ENCODE measurements at regions not wholly inside any gene's neighbourhood (a gene's known extent, or its start where the extent isn't known, plus 50 kb on each side); places are given as distances from the start of the nearest gene placed in this dataset.

DNA sequence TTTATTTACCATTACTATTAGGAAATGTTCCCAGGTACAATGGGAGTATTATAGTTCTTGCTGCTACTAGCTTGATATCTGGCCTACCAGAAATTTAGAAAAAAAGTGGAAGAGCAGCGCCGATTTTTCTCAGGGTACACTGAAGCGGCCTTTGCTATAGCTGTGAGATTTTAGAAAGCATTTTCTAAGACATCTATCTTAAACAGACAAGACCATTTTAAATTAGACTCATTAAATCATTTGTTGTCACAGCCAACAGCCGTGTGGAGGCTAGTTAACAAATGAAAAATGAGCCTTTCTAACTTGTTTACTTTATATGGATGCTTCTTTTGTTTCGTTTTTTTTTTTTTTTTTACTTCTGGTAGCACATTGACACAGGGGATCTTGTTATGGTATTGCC, 183.2 kb upstream of the ZRANB2 start:
- no peak for DNase-seq

DNA sequence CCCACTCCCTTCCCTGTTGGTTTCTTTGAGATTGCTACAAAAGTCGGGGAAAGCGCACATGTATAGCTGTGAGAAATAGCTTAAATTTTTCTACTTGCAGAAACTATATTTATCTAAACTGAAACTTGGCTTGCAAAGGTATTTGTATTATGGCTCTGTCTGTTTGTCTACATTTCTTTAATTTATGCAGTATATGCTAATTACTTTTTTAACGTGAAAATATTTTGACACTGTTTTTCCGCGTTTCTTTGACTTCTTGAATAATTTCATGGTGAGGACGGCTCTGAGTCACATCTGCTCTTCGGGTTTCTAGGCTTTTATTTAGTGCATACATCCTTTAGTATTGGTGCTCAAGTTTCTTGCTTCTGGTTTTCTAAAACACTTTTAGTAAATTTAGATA, 182.1 kb upstream of the ZRANB2 start:
- no peak for DNase-seq

DNA sequence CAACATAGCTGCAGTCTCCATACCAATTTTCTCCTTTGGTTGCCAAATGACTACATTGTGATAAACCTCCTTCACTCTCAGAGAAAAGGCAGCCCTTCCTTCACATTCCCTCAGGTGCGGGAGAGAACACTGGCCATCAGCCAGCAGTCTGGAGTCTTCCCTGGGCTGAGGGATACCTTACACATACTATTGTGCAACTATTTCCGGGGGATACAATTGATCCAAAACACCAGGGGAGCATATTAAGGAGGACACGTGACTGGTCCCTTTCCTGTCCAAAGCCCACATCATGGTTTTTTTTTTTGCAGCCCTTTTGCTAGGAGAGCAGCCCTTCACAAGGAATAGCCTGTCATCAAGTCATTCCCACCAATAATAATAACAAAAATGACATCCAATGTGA, 172.1 kb upstream of the ZRANB2 start:
- DNase-seq: no peak

DNA sequence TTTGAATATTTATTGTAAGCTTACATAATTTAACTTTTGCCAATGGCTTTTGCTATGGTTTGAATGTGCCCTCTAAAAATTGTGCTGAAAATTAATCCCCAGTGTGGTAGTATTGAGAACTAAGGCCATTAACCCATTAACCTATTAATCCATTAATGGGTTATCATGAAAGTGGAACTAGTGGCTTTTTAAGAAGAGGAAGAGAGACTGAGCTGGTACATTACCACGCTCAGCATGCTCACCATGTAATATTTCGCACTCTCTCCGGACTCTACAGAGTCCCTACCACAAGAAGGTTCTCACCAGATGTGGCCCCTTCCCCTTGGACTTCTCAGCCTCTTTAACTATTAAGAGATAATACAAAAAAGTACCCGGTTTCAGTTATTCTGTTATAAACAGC, 164.4 kb upstream of the ZRANB2 start:
- no peak for DNase-seq

DNA sequence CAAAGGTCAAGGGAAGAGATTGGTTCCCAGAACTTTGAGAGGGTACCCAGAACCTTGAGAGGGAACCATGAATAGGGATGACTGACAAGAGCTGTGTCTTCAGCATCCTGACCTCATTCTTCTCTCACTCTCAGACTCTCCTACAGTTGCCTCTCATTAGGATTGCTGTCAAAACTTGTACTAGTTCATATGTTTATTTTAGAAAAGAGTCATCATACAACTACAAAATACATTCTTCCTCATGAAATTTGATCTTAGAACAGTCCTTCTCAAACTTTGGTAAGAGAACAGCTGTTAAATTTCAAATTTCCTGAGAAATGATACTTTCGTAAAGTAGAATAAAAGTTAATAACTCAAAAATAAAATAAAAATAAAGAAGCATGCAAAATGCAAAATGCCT, 161.4 kb upstream of the ZRANB2 start:
- DNase-seq: no peak

DNA sequence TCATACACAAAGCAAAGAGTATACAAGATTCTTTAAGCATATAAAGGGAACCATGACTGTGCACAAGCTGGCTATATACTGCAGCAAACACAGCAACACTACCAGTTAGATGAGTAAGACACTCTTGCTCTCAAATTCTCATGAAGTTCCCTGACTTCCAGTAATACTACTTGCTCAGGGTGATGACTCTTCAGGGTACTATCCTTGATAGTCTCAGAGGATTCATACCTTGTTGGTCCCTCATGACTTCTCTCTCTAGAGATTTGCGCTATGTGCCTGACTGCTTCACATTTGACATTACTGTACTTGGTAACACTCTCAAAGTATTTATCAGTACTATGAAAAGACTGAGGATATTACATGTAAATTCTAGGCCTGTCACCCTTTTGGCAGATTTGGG, 159.8 kb upstream of the ZRANB2 start:
- DNase-seq: no peak

DNA sequence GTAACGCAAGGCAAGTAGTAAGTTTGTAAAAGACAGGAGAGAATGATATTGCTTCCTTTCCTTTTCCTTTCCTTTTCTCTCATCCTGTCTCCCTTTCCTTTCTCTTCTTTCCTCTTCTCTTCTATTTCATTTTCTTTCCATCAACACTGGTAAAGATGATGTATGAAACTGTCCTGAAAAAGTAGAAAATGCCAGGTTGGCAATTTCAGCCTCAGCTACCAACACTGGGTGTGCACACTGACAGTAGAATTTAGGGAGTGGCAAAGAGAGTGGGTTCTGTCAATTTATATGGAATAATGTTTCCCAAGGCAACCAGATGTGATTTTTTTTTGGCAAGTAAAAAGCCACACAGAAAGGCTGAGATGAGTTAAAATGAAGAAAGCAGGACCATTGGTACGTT, 155.7 kb upstream of the ZRANB2 start:
- DNase-seq: no peak

DNA sequence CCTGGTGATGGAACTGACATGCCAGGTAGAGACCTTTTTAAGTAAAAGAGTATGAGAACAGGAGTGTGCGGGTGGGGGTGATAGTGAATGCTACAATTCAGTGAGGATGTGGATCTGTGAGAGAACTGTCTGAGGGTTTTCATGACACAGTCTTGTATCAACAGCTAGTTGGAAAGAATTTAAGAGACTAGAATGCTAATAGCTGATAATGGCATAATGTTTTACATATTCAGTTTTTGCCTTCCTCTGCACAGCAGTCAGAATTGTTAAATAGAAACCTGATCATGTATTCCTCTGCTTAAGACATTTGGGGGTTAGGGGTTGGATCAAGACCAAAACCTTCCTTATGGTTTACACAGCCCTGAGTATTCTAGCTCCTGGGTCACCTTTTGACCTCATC, 152.8 kb upstream of the ZRANB2 start:
- no peak for DNase-seq

DNA sequence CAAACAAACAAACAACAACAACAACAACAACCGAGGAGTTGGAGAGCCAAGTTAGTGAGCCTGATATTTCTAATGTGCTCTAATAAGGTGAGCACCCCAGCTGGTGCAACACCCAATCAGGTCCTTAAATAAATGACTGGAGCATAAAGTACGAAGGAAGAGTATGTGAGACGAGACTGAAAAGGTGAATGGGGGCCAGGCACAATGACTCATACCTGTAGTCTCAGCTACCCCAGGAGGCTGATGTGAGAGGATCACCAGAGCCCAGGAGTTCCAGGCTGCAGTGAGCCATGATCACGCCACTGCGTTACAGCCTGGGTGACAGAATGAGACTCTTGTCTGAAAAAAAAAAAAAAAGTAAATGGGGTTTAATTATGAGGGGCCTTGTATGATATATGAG, 152.0 kb upstream of the ZRANB2 start:
- DNase-seq: no peak

DNA sequence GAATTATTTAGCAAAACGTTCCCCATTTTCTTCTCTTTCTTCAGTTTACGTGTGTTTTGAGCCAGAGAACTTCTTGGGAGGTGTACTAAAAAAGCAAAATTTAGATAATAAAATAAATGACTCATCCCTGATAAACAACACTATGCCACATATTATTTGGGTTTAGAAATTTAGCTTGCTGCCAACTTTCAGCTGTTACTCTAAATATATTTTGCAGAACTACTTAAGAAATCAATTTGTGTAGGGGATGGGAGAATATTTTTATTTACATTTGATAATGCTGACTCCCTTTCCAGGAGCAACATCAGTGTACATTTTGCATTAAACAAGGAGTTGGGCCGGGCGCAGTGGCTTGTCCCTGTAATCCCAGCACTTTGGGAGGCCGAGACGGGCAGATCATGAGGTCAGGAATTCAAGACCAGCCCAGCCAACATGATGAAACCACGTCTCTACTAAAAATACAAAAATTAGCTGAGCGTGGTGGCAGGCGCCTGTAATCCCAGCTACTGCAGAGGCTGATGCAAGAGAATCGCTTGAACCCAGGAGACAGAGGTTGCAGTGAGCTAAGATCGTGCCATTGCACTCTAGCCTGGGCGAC, 151.4 kb upstream of the ZRANB2 start:
- DNase-seq: no peak

DNA sequence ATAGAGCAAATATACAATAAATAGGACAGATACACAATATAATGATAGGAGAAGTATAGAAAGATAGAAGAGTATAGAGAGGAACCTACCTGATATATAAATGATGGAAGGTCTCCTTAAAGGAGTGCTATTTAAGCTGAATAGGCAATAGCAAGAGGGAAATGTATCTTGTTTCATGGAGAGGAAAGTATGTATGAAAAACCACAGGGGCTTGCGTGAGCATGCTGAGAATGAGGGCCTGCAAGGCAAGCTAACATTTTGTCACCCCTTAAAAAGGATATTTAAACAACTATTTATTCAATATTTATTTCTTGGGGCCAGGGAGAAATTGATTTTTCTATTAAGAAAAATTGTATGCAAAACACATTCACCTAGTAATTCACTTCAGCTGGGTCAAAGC, 150.9 kb upstream of the ZRANB2 start:
- no peak for DNase-seq

DNA sequence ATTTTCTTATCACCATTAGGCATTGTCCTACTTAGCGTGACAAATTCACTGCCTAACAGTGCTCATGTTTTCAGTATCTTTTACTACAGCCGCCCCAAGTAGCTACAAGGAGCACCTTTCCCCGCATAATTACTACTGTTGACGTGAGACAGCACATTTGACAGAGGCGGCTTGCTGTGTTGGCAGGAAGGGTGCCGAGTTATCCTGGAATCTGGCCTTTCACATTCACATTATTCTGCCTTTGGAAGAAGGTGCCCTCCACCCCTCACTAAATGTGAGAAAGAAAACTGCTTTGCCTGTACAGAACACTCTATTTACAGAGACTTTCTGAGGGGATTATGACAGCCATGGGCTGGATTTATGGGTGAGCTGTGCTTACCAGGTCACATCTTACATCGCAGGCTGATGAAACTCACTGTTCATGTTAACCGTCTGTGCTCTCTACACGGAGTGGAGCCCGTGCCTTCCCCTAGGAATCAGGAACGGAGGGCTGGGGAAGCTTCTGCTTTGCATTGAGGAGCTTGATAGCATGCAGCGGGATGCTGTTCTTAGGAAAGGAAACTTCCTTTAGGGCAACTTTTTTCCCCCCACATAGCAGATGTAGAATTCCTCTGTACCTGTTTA, 148.0 kb upstream of the ZRANB2 start:
- DNase-seq: no peak

DNA sequence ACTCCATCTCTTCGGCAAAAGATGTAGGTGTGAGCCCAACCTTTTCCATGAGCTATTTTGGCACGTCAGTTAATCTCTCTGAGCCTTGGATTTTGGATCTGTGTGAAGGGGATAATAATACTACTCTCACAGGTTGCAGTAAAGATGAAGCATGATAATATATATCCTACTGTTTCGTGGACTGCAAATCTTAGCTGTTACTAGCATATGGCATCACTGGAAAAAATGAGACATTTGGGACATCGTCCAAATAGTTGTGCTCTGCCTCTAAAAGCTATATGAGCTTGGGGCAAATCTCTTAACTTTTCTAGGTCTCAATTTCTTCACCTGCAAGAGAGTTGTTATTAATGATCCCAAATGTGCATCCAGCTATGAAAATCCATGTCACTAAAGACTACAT, 147.4 kb upstream of the ZRANB2 start:
- DNase-seq: no peak

DNA sequence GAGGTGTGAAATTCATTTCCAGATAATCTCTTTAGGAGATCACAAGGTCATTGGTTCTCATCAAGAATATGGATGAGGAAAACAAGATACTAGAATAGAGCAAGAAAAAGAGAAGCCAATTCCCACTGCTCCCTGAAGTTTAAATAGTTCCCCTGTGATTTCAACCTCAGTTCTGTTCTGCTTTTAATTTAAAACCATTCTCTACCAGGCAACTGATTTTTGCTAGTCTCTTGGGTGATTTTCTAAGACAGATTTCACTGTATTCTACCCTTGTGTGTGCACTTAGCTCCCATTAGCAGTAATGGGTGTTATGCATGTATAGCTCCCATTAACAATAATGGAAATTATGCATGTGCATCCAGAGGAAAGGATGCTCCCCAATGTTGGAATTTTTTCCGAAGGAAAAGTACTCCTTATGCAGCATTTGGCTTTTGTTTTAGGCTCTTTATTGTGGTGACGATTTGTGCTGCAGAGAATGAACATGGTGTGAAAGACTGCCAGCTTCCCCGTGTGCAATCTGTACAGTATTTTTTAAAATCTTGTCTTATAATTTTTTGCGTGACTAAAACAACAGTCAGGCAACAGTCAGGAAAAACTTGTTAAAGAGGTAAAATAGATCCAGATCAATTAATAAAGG, 144.0 kb upstream of the ZRANB2 start:
- DNase-seq: no peak

DNA sequence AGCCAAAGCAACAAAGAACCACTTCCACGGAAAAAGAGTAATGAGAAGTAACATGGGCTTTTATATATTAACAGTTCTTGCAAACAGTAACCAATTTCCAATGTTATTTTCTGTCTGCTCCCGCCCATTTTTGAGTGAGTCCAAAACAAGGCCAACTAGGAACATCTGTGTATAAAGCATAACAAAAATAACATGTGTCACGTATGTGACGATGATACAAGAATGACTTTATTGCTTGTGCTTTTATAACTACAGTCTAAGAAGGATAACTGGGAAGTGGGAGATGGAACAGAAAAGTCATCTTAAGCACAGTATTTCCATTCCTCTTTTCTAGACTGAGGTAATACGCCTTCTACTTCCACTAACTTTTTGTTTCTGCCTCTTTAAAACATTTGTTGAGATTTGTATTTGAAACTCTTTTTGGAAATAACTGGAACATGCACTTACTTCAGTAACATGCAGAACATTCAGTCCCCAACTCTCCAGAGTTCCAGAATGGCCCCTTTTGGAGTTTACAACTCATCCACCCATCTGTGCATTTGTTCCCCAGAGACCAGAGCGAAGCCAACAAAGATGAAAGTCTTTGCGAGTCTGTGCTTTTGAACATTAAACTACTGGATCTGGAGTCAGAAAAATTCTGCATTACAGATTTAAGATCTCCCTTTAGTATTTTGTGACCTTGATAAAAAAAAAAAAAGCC, 143.0 kb upstream of the ZRANB2 start:
- DNase-seq: no peak

DNA sequence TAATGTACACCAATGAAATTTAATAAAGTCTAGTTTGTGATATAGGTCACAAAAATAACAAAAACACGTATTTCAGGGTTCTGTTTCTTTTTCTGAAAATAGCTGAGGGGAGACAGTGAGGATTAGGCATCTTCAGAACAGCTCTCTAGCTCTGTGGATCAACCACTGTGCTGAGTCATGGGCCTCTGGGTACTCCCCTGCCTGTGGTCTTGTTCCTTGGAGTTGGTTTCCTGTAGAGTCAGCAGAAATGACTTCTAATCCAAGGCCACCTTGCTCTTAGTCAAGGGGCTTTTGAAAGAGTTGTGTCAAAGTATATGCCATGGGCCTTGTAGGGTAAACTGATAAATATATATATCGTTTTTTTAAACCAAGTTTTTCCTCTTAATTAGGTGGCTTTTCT, 141.8 kb upstream of the ZRANB2 start:
- no peak for DNase-seq

DNA sequence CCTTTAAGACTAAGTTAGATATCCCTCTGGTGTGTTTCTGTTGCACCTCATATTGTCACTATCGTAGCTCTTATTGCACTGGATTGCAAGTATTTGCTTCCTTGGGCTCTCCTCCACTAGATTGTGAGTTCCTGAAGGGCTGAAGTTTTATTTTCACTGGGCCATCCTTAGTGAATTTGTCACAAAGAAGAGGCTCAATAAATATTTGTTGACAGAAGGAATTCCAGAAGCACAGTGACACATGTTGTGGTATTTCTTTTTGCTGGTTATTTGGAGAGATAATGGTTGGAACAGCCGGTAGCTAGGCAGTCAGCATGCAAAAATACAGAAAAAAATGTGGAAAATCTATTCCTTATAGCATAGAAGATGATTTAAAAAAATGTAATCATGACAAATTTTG, 129.9 kb upstream of the ZRANB2 start:
- no peak for DNase-seq

DNA sequence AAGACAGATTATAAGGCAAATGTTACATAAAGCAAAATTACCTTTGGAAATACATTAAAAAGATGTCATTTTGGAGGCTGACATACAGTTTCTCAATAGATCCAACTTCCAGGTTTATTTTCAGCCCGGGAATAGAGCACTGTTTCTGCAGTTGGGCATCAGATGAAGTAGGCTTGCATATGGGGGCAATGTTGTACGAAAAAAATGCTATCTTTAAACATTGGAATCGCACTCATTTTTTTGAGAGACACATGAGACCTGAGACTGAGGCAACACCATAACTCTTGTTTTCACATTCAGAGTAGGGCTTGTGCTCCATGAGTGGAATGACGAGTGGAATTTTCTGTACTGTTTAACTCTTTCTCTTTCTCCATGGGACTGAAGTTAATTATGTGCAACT, 122.4 kb upstream of the ZRANB2 start:
- DNase-seq: no peak

DNA sequence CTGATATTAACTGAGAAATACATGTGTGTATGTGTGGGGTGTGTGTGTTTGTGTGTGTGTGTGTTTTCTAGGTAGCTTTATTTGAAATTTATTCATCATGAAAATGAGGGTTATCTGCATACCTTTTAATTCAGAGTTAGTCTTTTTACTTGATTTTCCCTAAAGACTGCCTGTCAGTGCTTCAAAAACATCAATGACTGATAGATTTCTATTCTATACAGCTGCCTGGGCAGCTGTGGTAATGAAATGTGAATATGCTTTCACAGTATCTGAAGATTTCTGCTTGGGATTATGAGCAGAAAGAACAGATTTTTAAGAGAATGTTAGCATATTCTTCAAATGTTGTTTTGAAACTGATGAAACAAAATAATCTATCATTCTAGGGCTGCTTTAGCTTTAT, 119.7 kb upstream of the ZRANB2 start:
- DNase-seq: peak in 1 of 3 donors; percentile 6

DNA sequence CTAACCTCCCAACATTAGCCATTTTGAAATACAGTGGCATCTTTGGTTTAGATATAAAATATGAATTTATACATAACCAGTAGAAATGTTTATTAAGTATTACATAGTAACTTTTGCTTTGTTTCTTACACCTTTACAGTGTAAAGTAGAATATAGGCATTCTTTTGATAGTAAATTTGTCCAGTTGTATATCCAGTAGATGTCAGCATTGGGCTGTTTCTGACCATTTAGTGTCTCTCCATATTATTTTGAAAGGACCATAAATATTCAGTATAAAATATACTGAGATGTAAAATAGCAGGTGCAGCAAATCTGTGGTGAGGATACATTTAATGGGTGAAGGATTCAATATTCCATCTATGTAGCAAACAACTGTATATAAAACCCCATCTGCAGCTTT, 115.8 kb upstream of the ZRANB2 start:
- peak; percentile 9 to 18 (median 11) for DNase-seq

DNA sequence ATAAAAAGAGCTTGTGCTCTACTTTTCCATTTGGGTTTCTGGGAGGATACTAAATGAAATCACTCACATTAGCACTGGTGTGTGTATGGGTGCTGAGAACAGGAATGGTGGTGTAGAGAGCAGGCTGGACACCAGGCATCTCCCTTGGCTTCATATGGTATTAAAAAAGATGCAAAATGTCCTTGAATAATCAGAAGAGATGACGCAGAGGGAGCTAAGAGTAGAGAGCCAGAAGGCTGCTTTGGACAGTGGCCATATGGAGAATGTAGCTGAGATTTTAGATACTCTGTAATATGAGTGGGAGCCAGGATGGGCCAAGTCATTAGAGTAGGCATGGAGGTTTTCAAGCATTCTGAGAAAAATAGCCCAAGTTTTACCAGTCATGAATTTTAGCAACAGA, 112.3 kb upstream of the ZRANB2 start:
- no peak for DNase-seq

DNA sequence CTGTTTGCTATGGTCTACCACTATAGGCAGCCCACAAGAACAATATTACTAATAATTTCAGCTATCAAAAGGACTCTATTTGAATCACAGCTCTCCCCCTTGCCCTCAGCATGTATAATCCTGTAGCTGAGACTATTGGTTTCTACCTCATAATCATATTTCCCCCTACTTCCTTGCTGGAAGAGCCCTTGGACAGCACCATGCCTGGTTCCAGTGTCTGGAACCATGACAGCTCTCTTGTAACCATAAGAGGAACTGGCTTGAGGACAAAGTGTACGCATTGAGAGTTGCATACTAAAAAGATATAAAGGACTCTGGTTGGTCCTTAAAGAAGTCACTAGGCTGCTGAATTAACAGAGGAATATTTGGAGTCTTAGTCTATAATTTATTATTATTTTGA, 110.7 kb upstream of the ZRANB2 start:
- DNase-seq: no peak

DNA sequence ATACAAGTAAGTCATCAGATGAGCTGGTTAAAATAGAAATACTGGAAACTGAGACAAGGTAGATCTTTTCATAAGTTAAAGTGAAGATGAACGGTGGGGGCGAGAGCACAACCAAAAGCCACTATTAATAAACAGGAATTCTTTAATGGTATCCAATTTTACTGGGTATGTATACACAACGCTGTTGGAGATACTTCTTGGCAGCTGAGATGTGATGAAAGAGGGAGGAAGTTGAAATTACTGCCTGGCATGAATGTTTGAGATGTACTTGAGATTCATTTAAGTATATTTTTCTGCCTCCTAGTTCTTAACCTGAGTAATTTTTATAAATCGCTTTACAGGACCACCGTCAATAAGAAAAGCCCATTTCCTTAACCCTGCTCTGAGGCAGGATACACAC, 110.0 kb upstream of the ZRANB2 start:
- peak in 1 of 3 donors; percentile 3 for DNase-seq

DNA sequence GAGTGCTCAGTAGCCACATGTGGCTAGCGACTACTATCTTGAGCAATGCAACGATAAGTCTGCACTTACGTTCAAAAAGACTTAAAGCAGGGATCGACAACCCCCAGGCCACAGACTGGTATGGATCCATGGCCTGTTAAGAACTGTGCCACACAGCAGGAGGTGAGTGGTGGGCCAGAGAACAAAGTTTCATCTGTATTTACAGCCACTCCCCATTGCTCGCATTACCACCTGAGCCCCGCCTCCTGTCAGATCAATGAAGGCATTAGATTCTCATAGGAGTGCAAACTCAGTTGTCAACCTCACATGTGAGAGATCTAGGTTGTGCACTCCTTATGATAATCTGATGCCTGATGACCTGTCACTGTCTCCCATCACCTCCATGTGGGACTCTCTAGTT, 103.6 kb upstream of the ZRANB2 start:
- peak in 1 of 3 donors; percentile 4 for DNase-seq
